IPS-20b (cell line): ENCODE measurements at regions not wholly inside any gene's neighbourhood (a gene's known extent, or its start where the extent isn't known, plus 50 kb on each side); places are given as distances from the start of the nearest gene placed in this dataset.

Source experiments
- H3K27ac ChIP-seq: one replicate; pipeline ENCODE4 v1.5.1; 2013; ENCODE audit warnings: low read length
- H3K27me3 ChIP-seq: 2 replicates; pipeline ENCODE4 v1.6.1; 2013; ENCODE audit warnings: mild to moderate bottlenecking, low read length, inconsistent platforms; ENCODE audit not compliant: insufficient read depth
- H3K36me3 ChIP-seq: 2 replicates; pipeline ENCODE4 v1.6.1; 2013; ENCODE audit warnings: low read depth, mild to moderate bottlenecking, inconsistent platforms, low read length, moderate library complexity; ENCODE audit not compliant: insufficient read depth
- H3K4me1 ChIP-seq: 2 replicates; pipeline ENCODE4 v1.6.1; 2013; ENCODE audit warnings: mild to moderate bottlenecking, control low read depth, inconsistent platforms, low read length, moderate library complexity; ENCODE audit not compliant: insufficient read depth
- H3K4me3 ChIP-seq: 2 replicates; pipeline ENCODE4 v1.5.1; 2013; ENCODE audit warnings: mild to moderate bottlenecking, low read length, inconsistent platforms
- H3K9ac ChIP-seq: 2 replicates; pipeline ENCODE4 v1.6.1; 2013; ENCODE audit warnings: low read depth, mild to moderate bottlenecking, inconsistent platforms, low read length, moderate library complexity
- H3K9me3 ChIP-seq: 2 replicates; pipeline ENCODE4 v1.6.1; 2013; ENCODE audit warnings: mild to moderate bottlenecking, low read depth, low read length, inconsistent platforms; ENCODE audit not compliant: insufficient read depth

DNA sequence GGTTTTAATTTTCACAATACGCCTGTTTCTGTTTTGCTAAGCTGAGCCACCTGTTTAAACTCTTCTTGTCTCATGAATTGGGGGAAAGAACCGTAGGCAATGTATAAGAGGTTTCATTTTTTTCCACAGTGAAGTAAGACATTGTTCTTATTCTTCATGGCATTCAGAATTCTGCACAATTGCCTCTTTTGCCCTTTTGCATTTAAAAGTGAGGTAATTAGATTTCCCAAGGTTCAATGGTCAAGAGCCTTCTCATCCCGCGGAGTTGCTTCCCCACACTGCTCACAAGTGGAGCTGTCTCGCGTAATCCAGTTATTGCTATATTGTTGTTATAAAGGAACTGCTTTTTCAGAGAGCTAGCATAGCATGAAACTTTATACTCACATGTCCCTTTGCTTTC is 90.9 kb upstream of the SPRY1 start:
- peaks cover 15% of the 10 kb centered on the region for H3K27me3 ChIP-seq
- H3K4me1 ChIP-seq: peaks cover 30% of the 10 kb centered on the region; the same call in 1 of the 2 replicates
- H3K9me3 ChIP-seq: peaks cover 3% of the 10 kb centered on the region; the same call in 1 of the 2 replicates
- no peak overlapping the region; the same call in 1 of the 2 replicates for H3K4me3 ChIP-seq
- no peak overlapping the region for H3K27ac ChIP-seq
- peaks cover 4% of the 10 kb centered on the region; the same call in 1 of the 2 replicates for H3K36me3 ChIP-seq
- H3K9ac ChIP-seq: no peak overlapping the region

DNA sequence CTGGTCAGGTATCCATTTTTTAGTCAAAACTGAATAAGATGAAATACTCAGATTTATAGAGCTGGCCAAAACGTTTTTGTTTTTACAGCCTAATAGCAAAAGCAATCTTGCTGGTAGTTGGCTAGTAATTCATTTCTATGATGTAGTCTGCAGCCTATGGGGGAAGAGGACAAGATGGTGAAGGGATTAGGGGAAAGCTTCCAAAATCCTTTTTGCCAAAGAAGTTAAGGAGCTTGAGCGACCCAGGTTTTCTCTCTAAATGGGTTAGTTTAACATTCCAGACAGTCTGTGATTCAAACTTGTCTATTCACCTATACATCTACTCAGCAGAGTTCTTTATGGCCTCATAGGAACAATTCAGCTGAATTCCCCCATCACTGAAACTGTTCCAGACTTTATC is 89.8 kb upstream of the SPRY1 start:
- Histone ChIP-seq H3K36me3 (peaks cover 4% of the 10 kb centered on the region; the same call in 1 of the 2 replicates), H3K9me3 (peaks cover 3% of the 10 kb centered on the region; the same call in 1 of the 2 replicates), H3K27ac (no peak overlapping the region), H3K4me1 (peaks cover 27% of the 10 kb centered on the region; the same call in 1 of the 2 replicates), H3K27me3 (peaks cover 15% of the 10 kb centered on the region), H3K9ac (no peak overlapping the region), H3K4me3 (no peak overlapping the region)

DNA sequence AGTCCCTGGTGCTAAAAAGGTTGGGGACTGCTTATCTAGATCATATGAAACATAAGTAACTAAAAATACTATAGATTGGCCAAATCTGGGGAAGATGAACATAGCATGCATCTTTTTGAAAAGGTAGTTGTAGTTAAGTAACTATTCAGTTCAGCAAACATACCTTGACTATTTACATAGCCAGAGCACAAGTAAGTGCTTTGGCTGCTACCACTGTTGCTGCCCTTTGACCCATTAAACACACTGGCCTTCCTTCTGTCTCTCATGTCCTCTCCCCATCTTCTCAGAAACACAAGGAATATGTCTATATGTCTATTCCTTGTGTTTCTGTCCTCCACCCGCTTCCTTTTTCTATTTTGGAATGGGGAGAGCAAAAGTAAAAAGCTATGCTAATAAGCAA is 87.9 kb upstream of the SPRY1 start:
- H3K4me3 ChIP-seq: no peak overlapping the region
- H3K27me3 ChIP-seq: peaks cover 15% of the 10 kb centered on the region
- H3K9ac ChIP-seq: no peak overlapping the region
- H3K27ac ChIP-seq: no peak overlapping the region
- peaks cover 3% of the 10 kb centered on the region; the same call in 1 of the 2 replicates for H3K9me3 ChIP-seq
- H3K36me3 ChIP-seq: peaks cover 4% of the 10 kb centered on the region; the same call in 1 of the 2 replicates
- H3K4me1 ChIP-seq: peaks cover 25% of the 10 kb centered on the region; the same call in 1 of the 2 replicates

DNA sequence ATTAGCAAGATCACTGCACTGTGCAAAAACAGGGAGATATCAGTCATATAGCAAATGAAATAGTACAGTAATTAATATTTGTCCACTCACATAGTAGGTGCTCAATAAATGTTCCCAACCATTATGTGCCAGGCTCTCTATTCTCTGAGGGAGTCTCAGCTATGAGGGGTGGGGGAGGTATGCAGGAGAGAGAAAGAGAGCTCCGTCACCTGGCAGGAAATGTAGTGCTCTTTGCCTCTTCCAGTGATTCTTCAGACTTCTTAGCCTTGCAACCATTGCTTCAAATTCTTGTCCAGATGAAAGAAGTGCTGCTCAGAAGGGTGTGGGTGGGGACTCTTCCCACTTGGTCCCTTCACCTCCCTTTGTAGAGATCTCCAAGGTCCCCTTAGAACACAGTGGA is 84.5 kb upstream of the SPRY1 start:
- Histone ChIP-seq H3K36me3 (peaks cover 16% of the 10 kb centered on the region), H3K27me3 (no peaks in the 10 kb centered on the region), H3K4me3 (no peak overlapping the region), H3K27ac (no peak overlapping the region), H3K9ac (no peak overlapping the region), H3K9me3 (peaks cover 3% of the 10 kb centered on the region; the same call in 1 of the 2 replicates), H3K4me1 (peaks cover 7% of the 10 kb centered on the region; the same call in 1 of the 2 replicates)

DNA sequence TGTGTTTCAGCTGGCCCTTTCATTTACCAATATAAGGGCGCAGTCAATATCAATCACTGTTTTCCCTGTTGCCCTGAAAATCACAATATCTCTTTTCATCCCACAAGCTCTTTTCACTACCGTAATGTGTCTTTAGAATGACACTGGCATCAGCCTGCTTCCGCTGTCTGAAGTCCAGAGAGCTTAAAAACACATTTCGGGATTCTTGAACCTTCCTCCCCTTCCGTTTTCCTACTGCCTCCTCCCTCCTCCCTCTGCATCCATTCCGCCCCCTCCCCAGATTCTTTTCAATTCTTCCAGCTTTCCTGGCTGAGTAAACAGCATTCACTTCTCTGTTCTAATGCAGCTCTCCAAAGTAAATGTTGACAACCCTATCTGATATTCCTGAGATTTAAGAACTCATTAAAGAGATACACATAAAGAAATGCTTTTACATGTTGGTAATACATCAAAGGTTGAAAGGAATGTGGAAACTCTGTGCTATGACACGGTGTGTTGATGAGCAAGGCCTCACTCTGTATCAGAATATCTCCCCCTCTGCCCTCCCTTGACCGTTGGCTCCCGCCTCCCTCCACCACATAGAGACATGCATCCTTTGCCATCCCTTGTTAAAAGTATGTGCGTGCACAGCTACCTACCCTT is 83.5 kb upstream of the SPRY1 start:
- Histone ChIP-seq H3K4me1 (peaks cover 7% of the 10 kb centered on the region; the same call in 1 of the 2 replicates), H3K4me3 (no peak overlapping the region), H3K27me3 (no peaks in the 10 kb centered on the region), H3K9ac (no peak overlapping the region), H3K36me3 (peaks cover 12% of the 10 kb centered on the region), H3K27ac (no peak overlapping the region), H3K9me3 (peaks cover 3% of the 10 kb centered on the region; the same call in 1 of the 2 replicates)

DNA sequence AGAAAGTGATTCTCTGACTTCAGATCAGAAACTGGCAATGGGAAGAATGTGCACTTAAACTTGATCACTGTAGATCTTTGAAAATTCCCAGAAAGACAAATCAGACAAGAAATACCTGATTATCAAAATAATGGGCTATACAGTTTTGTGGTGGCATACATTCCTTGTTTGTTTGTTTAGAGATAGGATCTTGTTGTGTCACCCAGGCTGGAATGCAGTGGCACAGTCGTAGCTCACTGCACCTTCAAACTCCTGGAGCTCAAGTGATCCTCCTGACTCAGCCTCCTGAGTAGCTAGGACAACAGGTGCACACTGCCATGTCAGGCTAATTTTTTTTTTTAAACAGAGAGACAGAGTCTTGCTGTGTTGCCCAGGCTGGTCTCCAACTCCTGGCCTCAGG is 81.0 kb upstream of the SPRY1 start:
- Histone ChIP-seq H3K36me3 (peaks cover 12% of the 10 kb centered on the region; the same call in 1 of the 2 replicates), H3K9ac (no peak overlapping the region), H3K9me3 (peaks cover under 1% of the 10 kb centered on the region; the same call in 1 of the 2 replicates), H3K4me1 (peaks cover 7% of the 10 kb centered on the region; the same call in 1 of the 2 replicates), H3K27me3 (no peaks in the 10 kb centered on the region), H3K4me3 (no peak overlapping the region), H3K27ac (no peak overlapping the region)

DNA sequence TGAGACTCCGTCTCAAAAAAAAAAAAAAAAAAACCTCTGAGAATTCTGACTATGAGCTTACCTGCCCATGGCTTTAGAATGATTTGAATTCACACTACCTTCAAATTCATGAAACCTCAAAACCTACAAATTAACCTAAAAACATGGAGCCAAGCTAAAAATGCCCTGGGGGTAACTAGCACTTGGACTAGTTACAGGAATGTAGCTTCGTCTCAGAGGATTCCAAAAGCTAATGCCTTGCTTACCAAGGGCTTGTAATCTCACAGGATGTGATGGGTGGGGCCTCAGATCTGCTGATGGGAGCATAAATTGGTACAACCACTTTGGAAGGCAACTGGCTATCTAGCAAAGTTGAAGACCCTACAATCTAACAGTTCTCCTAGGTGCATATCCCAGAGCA is 79.4 kb upstream of the SPRY1 start:
- Histone ChIP-seq H3K4me3 (no peak overlapping the region), H3K36me3 (peaks cover 12% of the 10 kb centered on the region; the same call in 1 of the 2 replicates), H3K9me3 (peaks cover 13% of the 10 kb centered on the region; the same call in 1 of the 2 replicates), H3K27ac (no peak overlapping the region), H3K4me1 (peaks cover 7% of the 10 kb centered on the region; the same call in 1 of the 2 replicates), H3K9ac (no peak overlapping the region), H3K27me3 (no peaks in the 10 kb centered on the region)

DNA sequence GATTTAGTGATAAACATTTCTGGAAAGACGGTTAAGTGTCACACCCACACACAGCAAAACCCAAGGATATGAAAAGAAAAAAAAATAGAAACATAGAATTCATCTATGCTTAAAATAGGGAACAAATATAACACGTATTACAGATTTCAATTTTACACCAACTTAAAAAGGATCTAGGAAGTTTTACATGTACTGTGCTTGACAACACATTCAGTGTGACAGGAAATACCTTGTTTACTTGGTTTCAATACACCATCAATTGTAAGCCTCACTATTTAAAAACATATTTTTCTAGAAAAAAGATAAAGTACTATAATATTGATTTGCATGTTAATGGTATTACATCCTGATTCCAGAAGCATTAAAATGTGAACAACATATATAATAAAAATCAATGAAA is 77.0 kb upstream of the SPRY1 start:
- Histone ChIP-seq H3K27ac (no peak overlapping the region), H3K9ac (no peak overlapping the region), H3K27me3 (no peaks in the 10 kb centered on the region), H3K4me3 (no peak overlapping the region), H3K4me1 (no peaks in the 10 kb centered on the region), H3K36me3 (peaks cover 12% of the 10 kb centered on the region; the same call in 1 of the 2 replicates), H3K9me3 (peaks cover 18% of the 10 kb centered on the region; the same call in 1 of the 2 replicates)

DNA sequence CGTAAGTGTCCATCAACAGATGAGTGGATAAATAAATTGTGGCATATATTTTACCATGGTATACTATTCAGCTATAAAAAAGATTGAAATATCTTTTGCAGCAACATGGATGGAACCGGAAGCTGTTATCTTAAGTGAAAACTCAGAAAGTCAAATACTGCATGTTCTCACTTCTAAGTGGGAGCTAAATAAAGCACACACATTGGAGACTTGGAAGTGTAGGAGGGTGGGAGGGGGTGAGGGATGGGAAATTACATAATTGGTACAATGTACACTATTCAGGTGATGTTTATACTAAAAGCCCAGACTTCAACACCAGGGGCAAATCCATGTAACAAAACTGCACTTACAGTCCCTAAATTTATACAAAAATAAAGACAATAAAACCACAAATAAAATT is 72.6 kb upstream of the SPRY1 start:
- Histone ChIP-seq H3K27ac (no peak overlapping the region), H3K4me1 (peaks cover 11% of the 10 kb centered on the region; the same call in 1 of the 2 replicates), H3K27me3 (no peaks in the 10 kb centered on the region), H3K9me3 (peaks cover 18% of the 10 kb centered on the region; the same call in 1 of the 2 replicates), H3K36me3 (no peaks in the 10 kb centered on the region), H3K4me3 (no peak overlapping the region), H3K9ac (no peak overlapping the region)

DNA sequence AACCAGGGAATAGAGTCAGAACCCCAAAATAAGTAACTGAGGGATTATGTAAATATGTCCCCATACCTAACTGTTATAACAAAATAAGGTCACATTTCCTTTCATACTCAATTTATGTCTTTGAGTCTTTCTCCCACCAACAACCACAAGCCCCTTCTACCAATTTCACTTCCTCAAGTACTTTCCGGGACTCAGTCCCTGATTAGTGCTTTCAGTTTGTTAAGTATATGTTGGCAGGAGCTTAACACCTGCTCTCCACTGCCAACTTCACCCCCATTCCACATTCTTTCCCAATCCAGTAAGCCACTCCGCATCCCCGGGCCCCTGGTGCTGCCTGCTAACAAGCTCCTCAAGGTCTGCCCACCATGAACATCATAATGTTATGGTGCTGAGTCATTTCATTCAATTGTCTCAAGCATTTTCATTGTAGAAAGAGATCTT is 71.3 kb upstream of the SPRY1 start:
- H3K9me3 ChIP-seq: peaks cover 23% of the 10 kb centered on the region; the same call in 1 of the 2 replicates
- no peaks in the 10 kb centered on the region for H3K36me3 ChIP-seq
- no peak overlapping the region for H3K4me3 ChIP-seq
- no peak overlapping the region for H3K9ac ChIP-seq
- no peak overlapping the region for H3K27ac ChIP-seq
- H3K27me3 ChIP-seq: no peaks in the 10 kb centered on the region
- peaks cover 11% of the 10 kb centered on the region; the same call in 1 of the 2 replicates for H3K4me1 ChIP-seq

DNA sequence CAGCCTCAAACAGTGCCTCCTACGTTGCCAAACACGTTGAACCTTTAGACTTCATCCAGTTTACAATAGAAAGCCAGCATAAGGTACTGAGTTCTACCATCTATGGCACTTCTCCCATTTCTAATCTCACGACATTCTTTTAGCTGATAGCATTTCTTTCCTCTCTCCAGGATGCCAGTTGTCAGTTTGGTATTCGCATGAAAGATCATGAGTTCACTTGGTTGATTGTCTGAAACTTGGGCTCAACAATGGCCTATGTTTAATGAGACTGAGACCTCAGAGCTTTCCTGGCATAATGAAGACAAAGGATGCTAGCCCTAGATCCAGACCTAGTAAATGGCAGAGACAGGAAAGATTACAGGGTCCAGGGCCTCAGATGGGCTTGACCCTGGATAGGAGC is 69.2 kb upstream of the SPRY1 start:
- no peaks in the 10 kb centered on the region for H3K36me3 ChIP-seq
- H3K9ac ChIP-seq: no peak overlapping the region
- H3K27me3 ChIP-seq: no peaks in the 10 kb centered on the region
- peaks cover 9% of the 10 kb centered on the region; the same call in 1 of the 2 replicates for H3K9me3 ChIP-seq
- no peak overlapping the region for H3K4me3 ChIP-seq
- H3K27ac ChIP-seq: no peak overlapping the region
- peaks cover 11% of the 10 kb centered on the region; the same call in 1 of the 2 replicates for H3K4me1 ChIP-seq
